Right renal cortex interstitium (tissue), 3 donors: ENCODE measurements at regions not wholly inside any gene's neighbourhood (a gene's known extent, or its start where the extent isn't known, plus 50 kb on each side); places are given as distances from the start of the nearest gene placed in this dataset.
A peak's percentile ranks its signal among the peaks of the same experiment; 100 is the strongest.
"Not testable (repeated sequence)": the region's sequence is repeated elsewhere in the genome, so short reads cannot be mapped to it uniquely, and the experiment has no call there.

Experiments
- DNase-seq, 3 donors: peaks; one replicate each; pipeline ENCODE4 v3.0.0-alpha.2; 2013; ENCODE audit warnings: low read depth in 3 of 3, low spot score in 2 of 3

- not testable (repeated sequence) for DNase-seq
Measured at GRCh38 chr1:120941066-120941465, 51.5 kb downstream of the PPIAL4A start.

DNA sequence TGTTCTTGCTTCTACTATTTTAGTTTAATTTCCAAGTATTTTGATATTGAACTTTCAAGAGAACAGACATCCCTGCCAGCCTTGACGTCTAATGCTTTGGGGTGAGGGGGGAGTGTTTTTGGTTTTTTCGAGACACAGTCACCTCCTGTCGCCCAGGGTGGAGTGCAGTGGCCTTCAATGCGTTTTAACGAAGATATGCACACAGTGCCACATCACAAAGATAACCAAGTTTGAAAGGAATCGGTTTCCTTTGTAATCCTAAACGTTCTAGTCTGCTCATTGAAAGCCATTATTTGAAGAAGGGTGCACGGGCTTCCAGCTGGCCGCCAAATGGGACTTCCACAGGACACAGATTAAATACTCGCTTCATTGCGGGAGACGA, 52.3 kb downstream of the PPIAL4A start:
- not testable (repeated sequence) for DNase-seq

DNA sequence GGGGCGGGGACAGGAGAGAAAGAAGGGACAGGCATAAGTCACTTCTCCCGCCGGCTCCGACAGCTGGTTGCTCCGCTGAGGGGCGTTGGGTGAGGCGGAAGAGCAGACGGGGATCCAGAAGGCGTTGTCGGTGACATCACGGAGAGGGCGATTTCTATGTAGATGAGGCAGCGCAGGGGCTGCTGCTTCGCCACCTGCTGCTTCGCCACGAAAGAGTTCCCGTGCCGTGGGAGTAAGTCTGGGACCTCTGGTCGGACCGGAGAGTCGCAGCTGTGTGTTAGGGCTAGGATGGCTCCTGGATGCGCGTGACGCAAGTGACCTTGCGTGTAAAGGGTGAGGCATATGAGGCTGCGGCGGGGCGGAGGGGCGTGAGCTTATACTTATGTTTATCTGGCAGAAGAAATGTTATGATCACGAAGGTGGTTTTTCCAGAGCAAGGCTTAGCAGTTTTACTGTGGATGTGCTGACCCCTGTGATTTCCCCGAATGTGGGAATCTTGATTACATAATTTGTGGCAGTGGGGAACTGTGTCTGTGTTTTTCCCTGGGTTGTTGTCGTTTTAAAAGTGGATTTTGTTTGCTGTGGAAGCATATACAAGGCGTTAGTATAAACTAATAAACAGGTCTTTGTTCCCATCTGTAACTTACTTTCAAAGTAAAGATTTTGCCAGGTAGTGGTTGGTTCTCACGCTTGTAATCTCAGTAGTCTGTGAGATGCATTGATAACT, 52.8 kb downstream of the PPIAL4A start:
- peak; percentile 18 to 45 (median 36) for DNase-seq

DNA sequence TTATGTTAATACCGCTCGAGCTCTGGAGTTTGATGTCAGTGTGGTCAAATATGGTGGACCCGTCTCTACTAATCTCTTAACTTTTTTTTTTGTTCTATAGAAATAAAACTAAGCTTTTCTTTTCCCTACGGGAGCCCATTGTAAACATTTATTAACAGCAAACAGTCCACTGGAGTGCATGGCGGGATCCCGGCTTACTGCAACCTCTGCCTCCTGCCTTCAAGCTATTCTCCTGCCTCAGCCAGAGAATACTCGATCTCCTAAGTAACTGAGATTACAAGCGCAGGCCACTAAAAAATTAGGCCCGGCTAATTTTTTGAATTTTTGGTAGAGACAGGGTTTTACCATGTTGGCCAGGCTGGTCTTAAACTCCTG, 53.4 kb downstream of the PPIAL4A start:
- DNase-seq, result not testable (repeated sequence)

- not testable (repeated sequence) for DNase-seq
Measured at GRCh38 chr1:120944691-120945090, 55.1 kb downstream of the PPIAL4A start.

DNA sequence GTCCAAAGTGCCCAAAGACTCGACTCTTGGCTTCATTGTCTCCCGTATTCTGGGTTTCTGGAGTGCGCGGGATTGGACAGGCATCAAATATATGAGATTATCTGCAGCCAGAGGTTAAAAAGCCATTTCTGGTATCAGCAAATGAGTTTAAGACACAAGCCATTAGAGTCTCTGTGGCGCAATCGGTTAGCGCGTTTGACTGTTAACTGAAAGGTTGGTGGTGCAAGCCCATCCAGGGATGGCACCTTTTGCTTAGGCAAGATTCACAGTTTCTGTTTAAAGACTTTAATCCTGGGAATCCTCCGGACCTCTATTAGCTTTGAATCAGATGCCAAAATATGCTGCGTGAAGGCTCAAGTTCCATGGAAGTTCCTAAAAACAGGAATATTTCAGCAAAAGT, 55.6 kb downstream of the PPIAL4A start:
- not testable (repeated sequence) for DNase-seq

DNA sequence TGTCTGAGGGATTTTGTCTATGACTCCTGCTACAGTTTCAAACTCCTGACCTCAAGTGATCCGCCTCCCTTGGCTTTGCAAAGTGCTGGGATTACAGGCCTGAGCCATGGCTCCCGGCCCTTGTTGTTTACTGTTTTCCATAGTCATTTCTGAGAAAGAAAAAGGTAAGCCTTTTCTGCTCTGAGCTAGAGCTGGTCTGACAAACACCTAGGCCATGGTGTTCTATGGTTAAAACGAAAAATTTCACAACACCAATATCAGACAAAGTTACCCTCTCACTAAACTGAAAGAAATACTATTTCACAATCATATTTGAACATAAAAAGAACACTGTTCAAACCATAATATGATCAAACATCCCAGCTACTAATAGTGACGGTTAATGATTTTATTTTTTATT, 57.5 kb downstream of the PPIAL4A start:
- not testable (repeated sequence) for DNase-seq

- DNase-seq, result not testable (repeated sequence)
Measured at GRCh38 chr1:120949724-120950123, 60.2 kb downstream of the PPIAL4A start.

- not testable (repeated sequence) for DNase-seq
Measured at GRCh38 chr1:120950633-120951032, 61.1 kb downstream of the PPIAL4A start.

DNA sequence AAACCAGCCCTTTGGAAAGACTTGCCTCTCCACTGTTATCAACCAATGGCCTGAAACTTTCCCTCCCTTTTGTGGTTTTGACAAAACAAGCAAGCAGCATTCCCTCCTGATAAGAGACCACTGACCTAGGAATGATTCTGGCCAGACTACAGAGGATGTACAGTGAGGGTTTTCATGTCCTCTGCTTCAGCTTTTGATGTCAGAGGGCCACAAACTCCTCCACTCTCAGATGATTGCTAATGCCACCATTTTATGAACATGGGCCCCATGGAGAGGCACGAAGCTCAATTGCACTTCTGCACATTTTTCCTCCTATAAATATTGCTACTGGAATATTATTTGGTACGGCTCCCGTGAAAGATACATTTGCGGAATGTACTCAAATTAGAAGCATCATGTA, 61.5 kb downstream of the PPIAL4A start:
- DNase-seq, result not testable (repeated sequence)

GRCh38 chr1:120952207-120952870, 62.8 kb downstream of the PPIAL4A start:
- not testable (repeated sequence) for DNase-seq

DNA sequence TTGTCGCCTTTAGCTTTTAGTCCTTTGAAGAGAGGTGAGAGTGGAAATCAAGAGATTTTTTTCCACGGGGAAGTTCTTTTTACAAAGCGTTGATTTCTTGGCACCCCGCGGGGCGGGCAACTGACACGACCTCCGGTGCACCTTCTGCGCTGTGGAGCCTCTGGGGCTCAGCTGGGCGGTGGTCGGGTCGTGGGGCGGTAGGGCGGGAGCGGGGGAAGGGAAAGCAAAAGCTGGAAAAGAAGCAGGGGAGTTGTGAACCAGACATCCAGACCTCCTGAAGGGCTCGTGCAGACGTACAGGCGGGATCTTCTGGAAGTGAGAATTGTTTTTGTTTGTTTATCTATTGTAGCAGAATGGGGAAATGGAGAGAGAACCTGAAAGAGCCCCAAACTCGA, 63.3 kb downstream of the PPIAL4A start:
- DNase-seq, result not testable (repeated sequence)

DNA sequence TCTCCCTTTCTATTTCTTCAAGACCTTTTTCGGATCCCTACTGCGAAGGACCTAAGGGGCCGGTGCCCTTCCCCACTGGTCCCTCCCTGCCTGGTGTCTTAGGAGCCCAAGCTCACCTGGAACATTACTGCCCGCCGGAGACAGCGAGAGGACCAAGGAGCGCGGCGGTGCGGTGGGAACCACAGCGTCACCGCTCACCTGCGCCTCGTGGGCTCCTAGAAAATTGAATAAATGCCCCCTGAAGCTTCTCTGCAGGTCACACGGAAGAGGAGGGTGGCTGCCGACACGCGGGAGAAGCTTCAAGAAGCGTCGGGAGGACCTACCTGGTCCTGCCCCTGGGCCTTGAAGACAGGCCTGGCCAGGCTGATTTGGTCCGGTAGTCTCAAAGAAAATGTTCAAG, 65.2 kb downstream of the PPIAL4A start:
- DNase-seq, result no peak

- not testable (repeated sequence) for DNase-seq
Measured at GRCh38 chr1:120955961-120956360, 66.4 kb downstream of the PPIAL4A start.

DNA sequence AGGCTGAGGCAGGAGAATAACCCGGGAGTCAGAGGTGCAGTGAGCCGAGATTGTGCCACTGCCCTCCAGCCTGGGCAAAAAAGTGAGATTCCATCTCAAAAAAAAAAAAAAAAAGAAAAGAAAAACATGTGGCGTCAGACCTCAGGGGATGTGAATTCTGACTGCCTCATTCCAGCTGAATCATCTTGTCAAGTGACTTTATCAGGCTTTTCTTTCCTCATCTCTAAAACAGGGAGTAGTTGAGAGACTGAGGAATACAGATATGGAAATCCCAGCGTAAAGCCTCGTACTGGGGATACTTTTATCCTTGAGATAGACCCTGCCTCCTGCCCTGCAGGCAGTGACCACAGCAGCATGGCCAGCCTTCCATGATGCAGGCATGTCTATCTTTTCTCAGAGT, 76.4 kb downstream of the PPIAL4A start:
- not testable (repeated sequence) for DNase-seq

- DNase-seq, result not testable (repeated sequence)
Measured at GRCh38 chr1:120972863-120973262, 83.3 kb downstream of the PPIAL4A start.

- not testable (repeated sequence) for DNase-seq
Measured at GRCh38 chr1:120973836-120974235, 84.3 kb downstream of the PPIAL4A start.

DNA sequence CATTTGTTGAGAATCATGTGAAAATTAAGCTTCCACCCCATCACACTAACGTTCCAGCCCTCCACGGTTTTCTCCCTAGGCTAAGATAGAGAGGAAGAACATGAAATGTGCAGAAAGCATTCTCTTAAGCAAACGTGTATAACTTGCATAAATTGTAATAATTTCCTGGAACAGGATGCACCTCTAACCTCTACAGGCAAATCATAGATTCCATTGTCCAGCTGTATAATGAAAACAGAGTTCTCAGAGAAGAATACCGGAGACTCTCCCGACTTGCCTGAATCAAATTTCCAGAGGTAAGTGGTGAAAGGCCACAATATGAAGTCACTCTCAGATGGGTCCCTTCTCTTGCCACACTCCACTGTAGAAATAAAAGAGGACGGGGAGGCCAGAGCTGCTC, 87.7 kb downstream of the PPIAL4A start:
- DNase-seq, result not testable (repeated sequence)

- DNase-seq, result not testable (repeated sequence)
Measured at GRCh38 chr1:120981489-120982094, 92.0 kb downstream of the PPIAL4A start.

DNA sequence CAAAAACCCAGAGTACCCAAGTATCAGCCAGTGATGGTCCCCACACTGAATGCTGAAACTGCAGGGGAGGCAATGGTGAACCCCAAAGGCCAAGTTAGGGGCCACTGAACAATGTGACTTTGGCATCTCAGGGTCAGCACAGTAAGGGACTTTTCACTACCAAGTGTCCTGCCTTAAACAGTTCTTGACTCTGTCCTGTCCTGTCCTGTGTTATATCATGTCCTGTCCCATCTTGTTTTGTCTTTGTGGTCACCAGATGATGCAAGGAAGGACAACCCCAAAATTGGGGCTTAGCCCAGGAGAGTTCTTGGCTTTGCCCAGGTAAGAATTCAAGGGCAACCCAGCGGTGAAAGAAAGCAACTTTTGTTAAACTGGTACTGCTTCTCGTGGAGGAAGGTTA, 105.0 kb downstream of the PPIAL4A start:
- DNase-seq, result not testable (repeated sequence)

DNA sequence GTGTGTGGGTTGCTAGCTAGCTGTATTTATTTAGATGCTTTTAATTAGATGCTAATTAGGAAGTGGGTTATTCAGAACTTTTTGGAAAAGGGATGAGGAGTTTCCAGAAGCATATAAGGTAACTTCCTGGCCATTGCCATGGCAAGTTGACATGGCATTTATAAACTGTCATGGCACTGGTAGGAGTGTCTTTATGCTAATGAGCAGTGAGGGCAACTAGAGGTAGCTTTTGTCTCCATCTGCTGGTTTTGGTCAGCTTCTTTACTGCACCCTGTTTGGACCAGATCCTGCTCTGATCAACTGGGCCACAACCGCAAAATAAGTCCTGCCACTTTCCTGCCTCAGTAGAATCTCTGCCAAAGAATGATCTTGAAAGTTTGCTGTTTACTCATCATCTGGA, 105.5 kb downstream of the PPIAL4A start:
- DNase-seq, result not testable (repeated sequence)
